ENCODE measurements at regions not wholly inside any gene's neighbourhood (a gene's known extent, or its start where the extent isn't known, plus 50 kb on each side); places are given as distances from the start of the nearest gene placed in this dataset.
"Not testable (repeated sequence)": the region's sequence is repeated elsewhere in the genome, so short reads cannot be mapped to it uniquely, and the experiment has no call there.

DNA sequence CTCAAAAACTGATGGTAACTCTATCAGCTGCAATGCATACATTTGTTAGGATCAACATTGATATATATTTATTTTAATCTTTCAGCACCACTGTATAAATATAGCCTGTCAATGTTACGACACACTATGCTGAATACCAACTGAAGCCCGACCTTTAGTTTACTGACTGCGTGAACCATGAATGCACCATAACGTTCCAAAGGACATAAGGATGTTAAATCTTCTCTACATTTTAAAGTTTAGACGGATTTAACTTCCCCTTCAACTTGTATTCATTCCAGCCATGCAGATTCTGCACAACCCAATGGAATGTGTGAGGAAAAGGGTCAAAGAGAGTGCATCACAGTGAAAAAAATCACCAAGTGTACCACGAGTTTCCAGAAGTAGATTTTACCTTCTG lies 489.5 kb downstream of the IRS1 start:
- DNase-seq: no peak

- no peak for DNase-seq
Observed at GRCh38 chr2:226308986-226309385, 490.6 kb downstream of the IRS1 start.

- DNase-seq: no peak
Observed at GRCh38 chr2:226308323-226308680, 491.3 kb downstream of the IRS1 start.

- no peak for DNase-seq
Observed at GRCh38 chr2:226307487-226308322, 491.9 kb downstream of the IRS1 start.

DNA sequence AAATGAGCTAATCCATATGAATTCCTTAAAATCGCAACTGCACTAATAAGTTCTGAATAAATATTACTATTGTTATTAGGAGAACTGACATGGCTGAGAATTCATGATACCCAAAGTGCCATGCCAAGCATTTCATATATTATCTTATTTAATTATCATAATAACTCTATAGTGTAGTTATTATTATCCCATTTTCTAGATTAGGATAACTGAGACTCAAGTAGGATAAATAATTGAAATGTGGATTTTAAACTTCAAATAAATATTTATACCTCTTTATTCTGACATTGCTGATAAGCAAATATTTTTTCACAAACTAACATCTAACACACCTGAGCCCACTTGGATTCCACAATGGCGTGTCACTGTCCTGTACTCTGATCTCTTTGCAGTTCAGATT lies 492.7 kb downstream of the IRS1 start:
- no peak for DNase-seq

DNA sequence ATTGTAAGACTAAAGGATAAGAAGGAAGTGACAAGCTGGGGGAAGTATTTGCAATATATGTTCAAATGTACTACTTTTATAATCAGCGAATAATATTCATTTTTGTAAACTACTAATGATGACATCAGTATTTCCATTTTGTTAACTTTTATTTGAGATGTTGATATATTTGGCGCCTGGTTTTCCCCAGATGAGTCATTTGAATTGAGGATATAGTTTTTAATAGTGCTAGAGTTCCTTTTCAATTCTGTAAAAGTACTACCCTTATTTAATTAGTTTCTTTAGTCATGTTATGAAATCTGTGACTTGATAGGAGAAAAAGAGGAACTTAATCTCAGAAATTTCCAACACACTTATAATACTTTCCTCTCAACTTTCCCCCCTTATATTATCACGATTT lies 495.3 kb downstream of the IRS1 start:
- DNase-seq: no peak

- no peak for DNase-seq
Observed at GRCh38 chr2:226303707-226304106, 495.9 kb downstream of the IRS1 start.

- DNase-seq: no peak
Observed at GRCh38 chr2:226300196-226300886, 499.3 kb downstream of the IRS1 start.

GRCh38 chr2:226299771-226300170 lies 499.8 kb downstream of the IRS1 start:
- no peak for DNase-seq

DNA sequence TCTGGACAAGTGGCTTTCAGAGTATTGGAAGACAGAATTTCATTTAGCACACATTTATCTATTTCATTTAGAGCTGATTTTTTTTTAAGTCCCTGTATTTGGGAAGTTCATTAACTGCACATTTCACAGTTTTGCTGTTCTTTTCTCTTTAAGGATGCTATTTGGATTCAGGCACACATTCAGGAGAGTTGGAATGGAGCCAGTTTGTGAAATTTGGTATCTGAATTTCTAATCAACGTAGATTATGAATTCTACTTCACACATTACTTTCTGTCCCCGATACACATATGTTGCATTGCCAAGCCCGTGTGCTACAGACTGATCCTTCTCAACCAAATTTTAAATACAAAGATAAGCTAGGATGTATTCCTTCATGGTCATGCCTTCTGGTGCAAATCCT lies 503.9 kb downstream of the IRS1 start:
- DNase-seq: no peak

GRCh38 chr2:226295123-226295522 lies 504.5 kb downstream of the IRS1 start:
- no peak for DNase-seq

- DNase-seq: not testable (repeated sequence)
Observed at GRCh38 chr2:226291281-226291680, 508.3 kb downstream of the IRS1 start.

DNA sequence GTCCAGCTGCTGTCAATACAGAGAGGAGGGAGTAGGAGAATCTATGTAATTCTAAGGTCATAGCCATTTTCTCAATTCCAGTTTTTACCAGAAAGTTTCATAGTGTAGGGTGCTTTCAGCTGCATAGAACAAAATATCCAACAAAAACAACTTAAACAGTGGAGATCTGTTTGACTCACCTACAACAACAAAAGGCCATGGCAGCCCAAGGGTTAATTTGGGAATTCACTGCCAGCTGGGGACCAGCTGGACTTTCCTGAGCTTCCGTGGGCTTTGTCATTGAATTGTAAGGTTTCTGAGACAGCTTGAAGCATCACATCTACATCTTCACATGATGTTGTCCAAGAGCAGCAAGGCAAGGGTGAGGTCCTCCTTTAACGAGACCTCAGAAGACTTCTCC lies 512.7 kb downstream of the IRS1 start:
- DNase-seq: no peak

DNA sequence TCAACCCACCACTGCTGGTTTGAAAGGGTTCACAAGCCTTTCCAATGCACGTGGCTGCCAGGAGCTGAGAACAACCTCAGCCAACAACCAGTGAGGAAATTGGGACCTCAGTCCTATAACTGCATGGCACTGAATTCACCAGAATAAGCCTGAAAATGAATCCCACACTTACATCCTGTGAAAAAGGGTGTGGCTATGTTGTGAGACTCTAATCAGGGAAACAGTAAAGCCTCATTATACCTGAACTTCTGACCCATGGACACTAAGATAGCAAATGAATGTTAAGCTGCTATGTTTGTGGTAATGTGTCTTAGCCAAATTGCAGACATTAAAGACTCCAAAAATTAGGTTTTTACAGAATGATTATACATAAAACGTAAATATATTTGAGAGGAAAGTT lies 515.8 kb downstream of the IRS1 start:
- DNase-seq: no peak

DNA sequence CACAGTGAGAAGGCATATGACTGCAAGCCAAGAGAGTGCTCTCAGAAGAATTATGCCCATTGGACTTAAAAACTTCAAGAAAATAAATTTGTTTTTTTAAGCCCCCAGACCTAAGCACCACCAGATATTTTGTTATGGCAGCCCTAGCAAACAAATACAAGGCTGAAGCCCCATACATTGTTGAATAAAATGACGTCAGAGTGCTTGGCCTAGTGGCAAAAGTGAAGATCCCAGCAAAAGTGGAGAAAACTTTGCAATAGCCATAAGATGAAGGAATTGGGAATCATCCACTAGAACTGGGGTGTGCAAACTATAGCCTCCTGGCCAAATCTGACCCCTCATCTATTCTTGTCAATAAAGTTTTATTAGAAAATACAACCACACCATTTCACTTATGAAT lies 517.5 kb downstream of the IRS1 start:
- no peak for DNase-seq

DNA sequence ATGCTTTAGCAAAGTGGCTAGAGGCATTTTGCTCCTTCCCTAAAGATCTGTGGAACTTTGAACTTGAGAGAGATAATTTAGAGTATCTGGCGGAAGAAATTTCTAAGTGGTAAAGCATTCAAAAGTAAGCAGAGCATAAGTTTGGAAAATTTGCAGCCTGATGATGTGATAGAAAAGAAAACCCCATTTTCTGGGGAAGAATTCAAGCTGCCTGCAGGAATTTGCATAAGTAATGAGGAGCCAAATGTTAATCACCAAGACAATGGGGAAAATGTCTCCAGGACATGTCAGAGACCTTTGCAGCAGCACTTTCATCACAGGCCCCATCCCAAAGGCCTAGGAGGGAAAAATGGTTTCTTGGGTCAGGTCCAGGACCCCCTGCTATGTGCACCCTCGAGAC lies 519.5 kb downstream of the IRS1 start:
- not testable (repeated sequence) for DNase-seq

DNA sequence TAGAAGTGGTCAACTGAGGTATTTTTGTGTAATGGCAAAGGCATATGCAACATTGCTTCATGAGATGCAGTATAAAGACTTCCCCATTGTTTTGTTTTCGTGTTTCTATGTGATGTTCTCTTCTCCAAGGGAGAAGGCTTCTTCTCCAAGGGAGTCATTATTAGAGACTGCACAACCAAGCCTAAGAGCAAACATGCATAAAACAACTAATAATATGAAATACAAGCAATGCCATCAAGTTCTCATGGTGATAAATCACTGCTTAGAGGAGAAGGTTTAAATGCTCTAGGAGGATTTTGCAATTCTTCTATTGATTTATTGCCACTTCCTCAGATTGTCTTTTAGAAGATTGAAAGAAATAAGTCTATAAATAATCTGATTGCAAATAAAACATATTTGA lies 524.4 kb downstream of the IRS1 start:
- no peak for DNase-seq

- no peak for DNase-seq
Observed at GRCh38 chr2:226274143-226274542, 525.5 kb downstream of the IRS1 start.

DNA sequence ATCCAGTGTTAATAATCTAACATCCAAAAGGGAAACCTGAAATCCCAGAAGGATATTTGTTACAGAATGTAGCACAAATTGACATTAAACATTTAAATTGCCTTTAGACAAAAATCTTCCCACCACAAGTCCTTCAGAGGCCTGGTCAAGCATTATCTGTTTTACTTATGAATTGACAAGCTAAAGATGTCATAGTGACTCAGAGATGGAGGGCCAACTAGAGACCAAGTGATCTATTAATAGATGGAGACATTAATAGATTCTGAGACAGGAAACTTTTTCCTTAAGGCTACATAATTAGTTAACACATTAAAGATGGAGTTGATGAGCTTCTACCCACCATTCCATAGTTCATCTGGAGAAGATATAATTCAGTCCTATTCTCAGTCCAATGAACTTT lies 526.2 kb downstream of the IRS1 start:
- no peak for DNase-seq

- no peak for DNase-seq
Observed at GRCh38 chr2:226272435-226272834, 527.2 kb downstream of the IRS1 start.

- no peak for DNase-seq
Observed at GRCh38 chr2:226270285-226271058, 529.1 kb downstream of the IRS1 start.

- DNase-seq: no peak
Observed at GRCh38 chr2:226267516-226268289, 531.9 kb downstream of the IRS1 start.

Data from islet precursor cell (in vitro differentiated cells).